ENCODE measurements at regions not wholly inside any gene's neighbourhood (a gene's known extent, or its start where the extent isn't known, plus 50 kb on each side); places are given as distances from the start of the nearest gene placed in this dataset.

DNA sequence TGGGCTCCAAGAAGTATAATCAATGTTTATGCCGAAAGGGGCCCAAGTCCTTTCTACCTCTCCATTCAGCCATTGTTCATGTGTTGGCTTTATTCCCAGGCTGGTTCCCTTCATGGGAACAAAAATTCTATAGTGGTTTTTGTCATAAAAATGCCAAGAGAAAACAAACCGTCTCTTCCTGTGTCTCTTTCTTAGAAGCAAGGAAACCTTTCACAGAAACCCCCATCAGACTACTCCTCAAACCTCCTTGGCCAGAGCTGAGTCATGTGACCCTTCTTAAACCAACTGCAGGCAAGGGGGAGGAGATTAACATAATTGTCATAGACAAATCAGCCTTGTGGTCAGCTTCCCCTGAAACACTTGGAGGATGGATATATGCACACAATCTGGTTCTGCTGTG, 75.1 kb upstream of the TANK start:
- no peaks in the 10 kb centered on the region for H3K9me2 ChIP-seq (ENCODE audit: low read depth, low read length)
- TF ChIP-seq, protein P1, sequence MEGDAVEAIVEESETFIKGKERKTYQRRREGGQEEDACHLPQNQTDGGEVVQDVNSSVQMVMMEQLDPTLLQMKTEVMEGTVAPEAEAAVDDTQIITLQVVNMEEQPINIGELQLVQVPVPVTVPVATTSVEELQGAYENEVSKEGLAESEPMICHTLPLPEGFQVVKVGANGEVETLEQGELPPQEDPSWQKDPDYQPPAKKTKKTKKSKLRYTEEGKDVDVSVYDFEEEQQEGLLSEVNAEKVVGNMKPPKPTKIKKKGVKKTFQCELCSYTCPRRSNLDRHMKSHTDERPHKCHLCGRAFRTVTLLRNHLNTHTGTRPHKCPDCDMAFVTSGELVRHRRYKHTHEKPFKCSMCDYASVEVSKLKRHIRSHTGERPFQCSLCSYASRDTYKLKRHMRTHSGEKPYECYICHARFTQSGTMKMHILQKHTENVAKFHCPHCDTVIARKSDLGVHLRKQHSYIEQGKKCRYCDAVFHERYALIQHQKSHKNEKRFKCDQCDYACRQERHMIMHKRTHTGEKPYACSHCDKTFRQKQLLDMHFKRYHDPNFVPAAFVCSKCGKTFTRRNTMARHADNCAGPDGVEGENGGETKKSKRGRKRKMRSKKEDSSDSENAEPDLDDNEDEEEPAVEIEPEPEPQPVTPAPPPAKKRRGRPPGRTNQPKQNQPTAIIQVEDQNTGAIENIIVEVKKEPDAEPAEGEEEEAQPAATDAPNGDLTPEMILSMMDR (IDR thresholded peaks at IDR 0.05; ENCODE audit: low read length): no peak
- H3F3A ChIP-seq (ENCODE audit: insufficient read depth, low read length): no peaks in the 10 kb centered on the region
- H3K27me3 ChIP-seq (ENCODE audit: insufficient read depth, low read length): no peaks in the 10 kb centered on the region
- H3K4me3 ChIP-seq (ENCODE audit: low read depth, low read length, poor library complexity, severe bottlenecking): no peak overlapping the region
- no peak overlapping the region for H3K27ac ChIP-seq (ENCODE audit: low read depth, low read length, poor library complexity, severe bottlenecking)
- no peak overlapping the region for H3K4me2 ChIP-seq (ENCODE audit: low read length)
- no peaks in the 10 kb centered on the region for H3K36me3 ChIP-seq (ENCODE audit: insufficient read depth, low read length)
- H3K9me3 ChIP-seq (ENCODE audit: low read length): no peaks in the 10 kb centered on the region
- no peaks in the 10 kb centered on the region for H4K20me1 ChIP-seq (ENCODE audit: insufficient read depth, low read length)
- H3K9ac ChIP-seq (ENCODE audit: low read length): no peak overlapping the region
- no peak overlapping the region for H2AFZ ChIP-seq (ENCODE audit: low read length)
- no peaks in the 10 kb centered on the region for H3K79me2 ChIP-seq (ENCODE audit: insufficient read depth, low read length)
- H3K4me1 ChIP-seq (ENCODE audit: insufficient read depth, low read length, severe bottlenecking): no peaks in the 10 kb centered on the region

DNA sequence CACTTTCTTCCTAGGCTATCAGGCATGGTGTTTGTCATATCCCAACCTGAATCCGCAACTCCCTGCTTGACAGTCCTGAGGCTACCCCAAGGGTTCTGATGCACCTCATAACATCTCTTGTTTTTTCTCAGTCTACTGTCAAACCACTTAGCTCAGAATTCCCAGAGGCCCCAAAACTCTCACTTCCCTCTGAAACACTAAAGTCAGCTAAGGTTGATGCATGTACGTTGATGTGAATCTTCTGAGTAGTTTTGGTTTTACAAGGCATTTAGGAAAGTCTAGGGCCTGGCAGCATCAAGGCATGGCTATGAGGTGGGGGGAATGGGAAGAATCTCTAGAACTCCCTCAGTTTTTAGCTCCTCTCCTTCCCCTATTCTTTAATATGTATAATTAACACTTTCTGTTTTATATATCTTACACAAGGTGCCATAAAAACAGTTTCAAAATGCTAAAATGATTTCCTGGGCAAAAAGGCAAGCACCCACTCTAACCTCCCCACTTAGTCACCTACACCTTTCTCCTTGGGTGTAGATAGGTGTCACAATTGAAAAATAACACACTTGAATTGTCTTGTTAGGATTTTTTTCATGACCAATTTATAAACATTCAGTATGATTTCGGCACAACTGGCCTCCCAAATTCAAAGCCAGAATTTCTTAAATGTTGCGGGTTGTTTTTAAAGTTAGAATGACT, 71.4 kb upstream of the TANK start:
- Histone ChIP-seq H3K27ac (ENCODE audit: low read depth, low read length, poor library complexity, severe bottlenecking) (no peak overlapping the region), H3K4me1 (ENCODE audit: insufficient read depth, low read length, severe bottlenecking) (no peaks in the 10 kb centered on the region), H2AFZ (ENCODE audit: low read length) (no peak overlapping the region), H3K79me2 (ENCODE audit: insufficient read depth, low read length) (no peaks in the 10 kb centered on the region), H3F3A (ENCODE audit: insufficient read depth, low read length) (no peaks in the 10 kb centered on the region), H4K20me1 (ENCODE audit: insufficient read depth, low read length) (no peaks in the 10 kb centered on the region), H3K4me2 (ENCODE audit: low read length) (no peak overlapping the region), H3K4me3 (ENCODE audit: low read depth, low read length, poor library complexity, severe bottlenecking) (no peak overlapping the region), H3K9me2 (ENCODE audit: low read depth, low read length) (no peaks in the 10 kb centered on the region), H3K9ac (ENCODE audit: low read length) (no peak overlapping the region), H3K36me3 (ENCODE audit: insufficient read depth, low read length) (no peaks in the 10 kb centered on the region), H3K27me3 (ENCODE audit: insufficient read depth, low read length) (no peaks in the 10 kb centered on the region; the same call in 1 of the 2 replicates), H3K9me3 (ENCODE audit: low read length) (no peaks in the 10 kb centered on the region)
- TF ChIP-seq, protein P1 (IDR thresholded peaks at IDR 0.05; ENCODE audit: low read length): no peak
- TF ChIP-seq EZH2 (IDR thresholded peaks at IDR 0.05; ENCODE audit: borderline replicate concordance, low read length): no peak

DNA sequence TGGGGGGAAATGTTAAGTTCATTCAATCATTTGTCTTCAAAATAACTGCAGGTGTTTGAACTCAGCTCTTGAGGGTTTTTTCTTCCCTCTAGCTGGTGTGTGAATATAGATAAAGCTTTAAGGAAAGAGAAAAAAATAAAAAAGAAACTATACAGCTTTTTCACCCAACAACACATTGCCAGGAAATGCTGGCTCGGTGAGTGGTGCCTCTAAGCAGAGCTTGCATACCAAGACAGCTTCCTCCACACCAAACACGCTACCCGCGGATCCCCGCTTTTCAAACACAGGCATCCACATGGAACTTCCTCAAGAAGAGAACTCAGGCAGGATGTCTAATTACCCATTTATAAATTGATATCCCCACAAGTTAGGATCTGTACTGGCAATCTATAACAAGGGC, 69.8 kb upstream of the TANK start:
- Histone ChIP-seq H3K27ac (ENCODE audit: low read depth, low read length, poor library complexity, severe bottlenecking) (no peak overlapping the region), H3K36me3 (ENCODE audit: insufficient read depth, low read length) (no peaks in the 10 kb centered on the region), H3K9me2 (ENCODE audit: low read depth, low read length) (no peaks in the 10 kb centered on the region), H4K20me1 (ENCODE audit: insufficient read depth, low read length) (no peaks in the 10 kb centered on the region), H2AFZ (ENCODE audit: low read length) (no peak overlapping the region), H3K4me1 (ENCODE audit: insufficient read depth, low read length, severe bottlenecking) (no peaks in the 10 kb centered on the region), H3F3A (ENCODE audit: insufficient read depth, low read length) (no peaks in the 10 kb centered on the region), H3K9me3 (ENCODE audit: low read length) (no peaks in the 10 kb centered on the region), H3K9ac (ENCODE audit: low read length) (no peak overlapping the region), H3K79me2 (ENCODE audit: insufficient read depth, low read length) (no peaks in the 10 kb centered on the region), H3K4me2 (ENCODE audit: low read length) (no peak overlapping the region), H3K4me3 (ENCODE audit: low read depth, low read length, poor library complexity, severe bottlenecking) (no peak overlapping the region), H3K27me3 (ENCODE audit: insufficient read depth, low read length) (no peaks in the 10 kb centered on the region; the same call in 1 of the 2 replicates)
- TF ChIP-seq EZH2 (IDR thresholded peaks at IDR 0.05; ENCODE audit: borderline replicate concordance, low read length): no peak
- TF ChIP-seq, protein P1 (IDR thresholded peaks at IDR 0.05; ENCODE audit: low read length): no peak
